ENCODE measurements at regions not wholly inside any gene's neighbourhood (a gene's known extent, or its start where the extent isn't known, plus 50 kb on each side); places are given as distances from the start of the nearest gene placed in this dataset.

GRCh38 chr12:92639017-92639416 lies 63.8 kb upstream of the PLEKHG7 start:
- TF ChIP-seq CREB5 (CRISPR knock-in tag; IDR thresholded peaks at IDR 0.05; ENCODE audit: low read depth) (no peak), ZNF565 (CRISPR knock-in tag; conservative IDR thresholded peaks at IDR 0.05; ENCODE audit: low read depth) (no peak), GLIS3 (CRISPR knock-in tag; IDR thresholded peaks at IDR 0.05) (no peak), CSRNP3 (CRISPR knock-in tag; IDR thresholded peaks at IDR 0.05) (no peak), PPARA (CRISPR knock-in tag; IDR thresholded peaks at IDR 0.05; ENCODE audit: borderline replicate concordance) (no peak), RARB (CRISPR knock-in tag; IDR thresholded peaks at IDR 0.05) (no peak)

Measured in SK-N-SH treated with all-trans-retinoic acid at 6 μM for 48 hours (cell line).